ENCODE measurements at regions not wholly inside any gene's neighbourhood (a gene's known extent, or its start where the extent isn't known, plus 50 kb on each side); places are given as distances from the start of the nearest gene placed in this dataset.

DNA sequence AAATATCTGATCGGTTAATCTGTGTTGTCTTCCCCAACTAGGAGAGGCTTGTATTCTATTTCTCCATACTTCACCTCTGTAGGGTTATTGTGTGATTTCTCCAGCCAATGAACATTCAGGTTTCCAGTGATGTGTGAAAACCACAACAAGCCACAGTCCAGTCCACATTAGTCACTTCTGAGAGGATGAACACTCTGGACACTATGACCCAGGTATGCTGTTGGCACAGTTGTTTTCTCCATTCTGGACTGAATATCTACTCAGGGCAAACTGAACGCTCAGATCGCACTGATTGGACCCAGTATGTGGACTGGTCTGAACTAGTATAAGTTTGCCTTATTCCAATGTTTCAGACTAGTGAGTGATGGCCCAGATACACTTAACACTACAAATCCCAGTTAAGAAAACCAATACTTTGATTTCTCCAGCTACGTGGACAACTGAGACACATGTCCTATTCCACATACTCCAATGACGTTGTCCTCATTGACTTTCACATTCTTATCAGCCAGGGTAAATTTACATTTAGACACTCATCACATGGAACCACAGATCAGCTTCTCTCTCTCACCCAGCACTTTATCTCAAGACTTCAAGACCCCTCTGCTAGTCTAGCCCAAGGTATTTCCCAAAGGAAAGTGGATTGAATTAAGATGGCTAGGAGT lies 587.4 kb upstream of the SGO1 start:
- Mint-ChIP-seq H3K4me3 (ENCODE audit: unreplicated experiment) (no peak overlapping the region), H3K36me3 (ENCODE audit: low read depth, unreplicated experiment) (no peaks in the 10 kb centered on the region), H3K27me3 (ENCODE audit: unreplicated experiment) (no peaks in the 10 kb centered on the region), H3K9me3 (ENCODE audit: unreplicated experiment) (no peaks in the 10 kb centered on the region), H3K4me1 (ENCODE audit: unreplicated experiment) (no peaks in the 10 kb centered on the region), H3K27ac (ENCODE audit: unreplicated experiment) (no peak overlapping the region)
- TF ChIP-seq, protein P1, sequence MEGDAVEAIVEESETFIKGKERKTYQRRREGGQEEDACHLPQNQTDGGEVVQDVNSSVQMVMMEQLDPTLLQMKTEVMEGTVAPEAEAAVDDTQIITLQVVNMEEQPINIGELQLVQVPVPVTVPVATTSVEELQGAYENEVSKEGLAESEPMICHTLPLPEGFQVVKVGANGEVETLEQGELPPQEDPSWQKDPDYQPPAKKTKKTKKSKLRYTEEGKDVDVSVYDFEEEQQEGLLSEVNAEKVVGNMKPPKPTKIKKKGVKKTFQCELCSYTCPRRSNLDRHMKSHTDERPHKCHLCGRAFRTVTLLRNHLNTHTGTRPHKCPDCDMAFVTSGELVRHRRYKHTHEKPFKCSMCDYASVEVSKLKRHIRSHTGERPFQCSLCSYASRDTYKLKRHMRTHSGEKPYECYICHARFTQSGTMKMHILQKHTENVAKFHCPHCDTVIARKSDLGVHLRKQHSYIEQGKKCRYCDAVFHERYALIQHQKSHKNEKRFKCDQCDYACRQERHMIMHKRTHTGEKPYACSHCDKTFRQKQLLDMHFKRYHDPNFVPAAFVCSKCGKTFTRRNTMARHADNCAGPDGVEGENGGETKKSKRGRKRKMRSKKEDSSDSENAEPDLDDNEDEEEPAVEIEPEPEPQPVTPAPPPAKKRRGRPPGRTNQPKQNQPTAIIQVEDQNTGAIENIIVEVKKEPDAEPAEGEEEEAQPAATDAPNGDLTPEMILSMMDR (IDR thresholded peaks at IDR 0.05; ENCODE audit: unreplicated experiment) = no peak
- DNase-seq (ENCODE audit: low spot score) = no peak

DNA sequence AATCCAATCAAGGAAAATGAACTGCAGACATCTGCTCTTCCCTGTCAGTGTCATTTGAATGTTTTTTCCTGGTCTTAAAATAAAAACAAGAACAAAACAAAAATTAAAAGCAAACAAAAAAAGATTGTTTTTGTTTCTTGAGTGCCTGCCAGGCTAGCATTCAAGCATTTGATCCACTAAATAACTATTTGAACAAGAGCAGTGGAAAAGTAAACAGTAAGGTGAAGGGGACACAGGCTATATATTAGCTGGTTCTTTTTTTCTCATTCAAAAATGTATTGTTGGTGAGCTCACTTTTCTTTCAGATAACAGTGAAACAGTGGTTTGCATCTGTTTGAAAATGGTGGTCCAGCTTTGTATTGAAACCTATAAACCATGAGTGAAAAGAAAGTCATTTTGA lies 586.9 kb upstream of the SGO1 start:
- Mint-ChIP-seq H3K4me1 (ENCODE audit: unreplicated experiment) (no peaks in the 10 kb centered on the region), H3K36me3 (ENCODE audit: low read depth, unreplicated experiment) (no peaks in the 10 kb centered on the region), H3K27me3 (ENCODE audit: unreplicated experiment) (no peaks in the 10 kb centered on the region), H3K27ac (ENCODE audit: unreplicated experiment) (no peak overlapping the region), H3K9me3 (ENCODE audit: unreplicated experiment) (no peaks in the 10 kb centered on the region), H3K4me3 (ENCODE audit: unreplicated experiment) (no peak overlapping the region)
- DNase-seq (ENCODE audit: low spot score) = no peak
- TF ChIP-seq, protein P1 (IDR thresholded peaks at IDR 0.05; ENCODE audit: unreplicated experiment) = no peak

DNA sequence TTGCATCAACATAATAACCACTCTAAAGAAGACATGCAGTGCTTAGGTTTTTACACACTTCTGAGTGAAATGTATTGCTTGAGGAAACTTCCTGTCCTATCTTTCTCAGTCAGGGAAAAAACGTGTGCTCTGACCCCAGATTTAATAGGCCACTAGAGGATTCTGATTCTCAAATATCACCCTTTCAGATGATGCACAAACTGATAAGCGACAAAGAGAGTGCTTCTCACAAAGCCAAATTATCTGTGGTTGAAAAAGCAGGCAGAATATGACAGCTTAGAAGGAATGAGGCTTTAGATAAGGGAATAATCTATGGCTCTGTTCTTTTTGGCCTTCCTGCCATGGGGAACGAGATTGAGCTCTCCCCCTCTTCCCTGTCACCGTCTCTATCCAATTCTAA lies 583.4 kb upstream of the SGO1 start:
- no peaks in the 10 kb centered on the region for H3K4me1 Mint-ChIP-seq (ENCODE audit: unreplicated experiment)
- no peak for DNase-seq (ENCODE audit: low spot score)
- H3K27me3 Mint-ChIP-seq (ENCODE audit: unreplicated experiment) = no peaks in the 10 kb centered on the region
- no peaks in the 10 kb centered on the region for H3K36me3 Mint-ChIP-seq (ENCODE audit: low read depth, unreplicated experiment)
- no peak overlapping the region for H3K27ac Mint-ChIP-seq (ENCODE audit: unreplicated experiment)
- TF ChIP-seq, protein P1 (IDR thresholded peaks at IDR 0.05; ENCODE audit: unreplicated experiment) = no peak
- H3K9me3 Mint-ChIP-seq (ENCODE audit: unreplicated experiment) = no peaks in the 10 kb centered on the region
- no peak overlapping the region for H3K4me3 Mint-ChIP-seq (ENCODE audit: unreplicated experiment)

DNA sequence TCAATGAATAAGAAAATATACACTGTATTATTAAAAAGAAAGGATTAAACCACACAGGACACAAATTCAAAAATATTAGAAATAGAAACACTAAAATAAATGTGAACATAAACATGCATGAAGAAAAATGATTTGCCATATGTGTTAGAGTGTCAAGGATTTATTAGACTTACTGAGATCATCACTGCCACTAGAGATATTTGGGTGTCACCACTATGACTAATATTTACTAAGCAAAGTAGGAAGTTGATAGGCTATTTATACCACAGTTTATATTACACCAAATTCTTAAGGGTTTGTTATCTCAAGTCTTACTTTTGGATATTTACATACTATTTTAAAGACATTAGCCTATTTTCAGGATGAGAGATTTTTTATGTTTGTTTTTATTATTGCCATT lies 575.0 kb upstream of the SGO1 start:
- H3K4me3 Mint-ChIP-seq (ENCODE audit: unreplicated experiment) = no peak overlapping the region
- no peak overlapping the region for H3K27ac Mint-ChIP-seq (ENCODE audit: unreplicated experiment)
- DNase-seq (ENCODE audit: low spot score) = no peak
- TF ChIP-seq, protein P1 (IDR thresholded peaks at IDR 0.05; ENCODE audit: unreplicated experiment) = no peak
- no peaks in the 10 kb centered on the region for H3K9me3 Mint-ChIP-seq (ENCODE audit: unreplicated experiment)
- H3K4me1 Mint-ChIP-seq (ENCODE audit: unreplicated experiment) = no peaks in the 10 kb centered on the region
- no peaks in the 10 kb centered on the region for H3K27me3 Mint-ChIP-seq (ENCODE audit: unreplicated experiment)
- no peaks in the 10 kb centered on the region for H3K36me3 Mint-ChIP-seq (ENCODE audit: low read depth, unreplicated experiment)

DNA sequence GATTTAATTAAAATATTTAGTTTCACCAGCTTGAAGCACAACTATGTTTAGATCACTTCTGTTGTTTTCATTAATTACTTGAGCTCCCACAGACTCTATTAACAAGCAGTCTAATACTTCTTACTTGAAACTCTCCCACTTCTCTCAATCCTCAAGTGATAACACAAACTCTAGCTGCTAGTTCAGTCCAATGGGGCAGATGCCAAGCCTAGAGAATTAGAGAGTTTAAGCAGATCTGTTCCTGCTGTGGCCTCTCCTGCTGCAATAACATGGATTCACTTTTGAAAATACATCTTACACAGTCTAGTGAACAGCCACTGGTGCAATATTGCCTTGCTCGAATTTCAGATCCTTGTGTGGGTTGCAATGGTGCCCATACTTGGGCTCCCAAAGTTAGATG lies 566.4 kb upstream of the SGO1 start:
- DNase-seq (ENCODE audit: low spot score) = no peak
- Mint-ChIP-seq H3K27me3 (ENCODE audit: unreplicated experiment) (no peaks in the 10 kb centered on the region), H3K4me3 (ENCODE audit: unreplicated experiment) (no peak overlapping the region), H3K9me3 (ENCODE audit: unreplicated experiment) (no peaks in the 10 kb centered on the region), H3K4me1 (ENCODE audit: unreplicated experiment) (no peaks in the 10 kb centered on the region), H3K27ac (ENCODE audit: unreplicated experiment) (no peak overlapping the region), H3K36me3 (ENCODE audit: low read depth, unreplicated experiment) (no peaks in the 10 kb centered on the region)
- TF ChIP-seq, protein P1 (IDR thresholded peaks at IDR 0.05; ENCODE audit: unreplicated experiment) = no peak
